DND-41 (cell line): ENCODE measurements at regions not wholly inside any gene's neighbourhood (a gene's known extent, or its start where the extent isn't known, plus 50 kb on each side); places are given as distances from the start of the nearest gene placed in this dataset.
"Not testable (repeated sequence)": the region's sequence is repeated elsewhere in the genome, so short reads cannot be mapped to it uniquely, and the experiment has no call there.

ENCODE experiments used
- ATAC-seq: fragments of 200-7000 bp; cut with Tn5 transposase; 3 replicates; pipeline ENCODE4 v1.9.1; 2021; ENCODE audit warnings: low read depth; ENCODE audit not compliant: insufficient read depth
- DNase-seq: peaks from one replicate; pipeline ENCODE4 v3.0.0-alpha.2; 2020
- H2AFZ ChIP-seq: 2 replicates; pipeline ENCODE4 v1.6.0; 2012; ENCODE audit warnings: low read depth, low read length
- H3K27ac ChIP-seq: 2 replicates; pipeline ENCODE4 v1.5.1; 2012; ENCODE audit warnings: low read length, inconsistent platforms
- H3K27me3 ChIP-seq: fragments of 200-600 bp; sonication (generic); 2 replicates; pipeline ENCODE4 v1.6.0; 2012; ENCODE audit warnings: low read length, mild to moderate bottlenecking, inconsistent platforms; ENCODE audit not compliant: insufficient read depth, poor library complexity
- H3K36me3 ChIP-seq: 2 replicates; pipeline ENCODE4 v1.5.1; 2012; ENCODE audit warnings: low read length, inconsistent platforms; ENCODE audit not compliant: insufficient read depth
- H3K4me1 ChIP-seq: 2 replicates; pipeline ENCODE4 v1.5.1; 2012; ENCODE audit warnings: mild to moderate bottlenecking, low read length; ENCODE audit not compliant: insufficient read depth
- H3K4me2 ChIP-seq: 2 replicates; pipeline ENCODE4 v1.6.0; 2012; ENCODE audit warnings: mild to moderate bottlenecking, moderate library complexity, low read length, inconsistent platforms; ENCODE audit not compliant: insufficient read depth
- H3K4me3 ChIP-seq, 2 experiments: fragments of 200-600 bp in 1 of 2; shearing (Covaris generic) in 1 of 2; 2 replicates each; pipeline ENCODE4 v1.5.1; 2012 to 2016; ENCODE audit warnings: inconsistent platforms in 2 of 2, low read length in 2 of 2, mild to moderate bottlenecking in 2 of 2, low read depth in 1 of 2, moderate library complexity in 1 of 2
- H3K79me2 ChIP-seq: 2 replicates; pipeline ENCODE4 v1.6.0; 2012; ENCODE audit warnings: low read length, inconsistent platforms; ENCODE audit not compliant: insufficient read depth
- H3K9ac ChIP-seq: 2 replicates; pipeline ENCODE4 v1.6.0; 2012; ENCODE audit warnings: low read depth, mild to moderate bottlenecking, inconsistent platforms, low read length, moderate library complexity
- H3K9me3 ChIP-seq: 2 replicates; pipeline ENCODE4 v1.5.1; 2012; ENCODE audit warnings: low read length, moderate library complexity, mild to moderate bottlenecking, inconsistent platforms; ENCODE audit not compliant: insufficient read depth, severe bottlenecking
- H4K20me1 ChIP-seq: 2 replicates; pipeline ENCODE4 v1.6.0; 2012; ENCODE audit warnings: low read length; ENCODE audit not compliant: insufficient read depth
- EZH2 ChIP-seq: IDR thresholded peaks from 3 replicates; pipeline ENCODE4 v1.6.1; 2012; ENCODE audit warnings: borderline replicate concordance, low read depth, mild to moderate bottlenecking, moderate library complexity, low read length, inconsistent platforms; ENCODE audit not compliant: severe bottlenecking
- TF ChIP-seq, protein P1 (sequence below): IDR thresholded peaks from 2 replicates; pipeline ENCODE4 v1.5.1; 2012; ENCODE audit warnings: borderline replicate concordance, low read length, moderate library complexity, mild to moderate bottlenecking; ENCODE audit not compliant: poor library complexity, severe bottlenecking; ENCODE audit errors: extremely low read depth

- Histone ChIP-seq H4K20me1 (no peaks in the 10 kb centered on the region), H3K9me3 (peaks cover 4% of the 10 kb centered on the region), H3K4me3 (no peak overlapping the region), H3K9ac (no peak overlapping the region), H3K27ac (no peak overlapping the region), H3K36me3 (no peaks in the 10 kb centered on the region), H3K4me2 (no peak overlapping the region), H2AFZ (no peak overlapping the region), H3K79me2 (no peaks in the 10 kb centered on the region), H3K4me1 (no peaks in the 10 kb centered on the region), H3K27me3 (no peaks in the 10 kb centered on the region)
- no peak for DNase-seq
- TF ChIP-seq, protein P1, sequence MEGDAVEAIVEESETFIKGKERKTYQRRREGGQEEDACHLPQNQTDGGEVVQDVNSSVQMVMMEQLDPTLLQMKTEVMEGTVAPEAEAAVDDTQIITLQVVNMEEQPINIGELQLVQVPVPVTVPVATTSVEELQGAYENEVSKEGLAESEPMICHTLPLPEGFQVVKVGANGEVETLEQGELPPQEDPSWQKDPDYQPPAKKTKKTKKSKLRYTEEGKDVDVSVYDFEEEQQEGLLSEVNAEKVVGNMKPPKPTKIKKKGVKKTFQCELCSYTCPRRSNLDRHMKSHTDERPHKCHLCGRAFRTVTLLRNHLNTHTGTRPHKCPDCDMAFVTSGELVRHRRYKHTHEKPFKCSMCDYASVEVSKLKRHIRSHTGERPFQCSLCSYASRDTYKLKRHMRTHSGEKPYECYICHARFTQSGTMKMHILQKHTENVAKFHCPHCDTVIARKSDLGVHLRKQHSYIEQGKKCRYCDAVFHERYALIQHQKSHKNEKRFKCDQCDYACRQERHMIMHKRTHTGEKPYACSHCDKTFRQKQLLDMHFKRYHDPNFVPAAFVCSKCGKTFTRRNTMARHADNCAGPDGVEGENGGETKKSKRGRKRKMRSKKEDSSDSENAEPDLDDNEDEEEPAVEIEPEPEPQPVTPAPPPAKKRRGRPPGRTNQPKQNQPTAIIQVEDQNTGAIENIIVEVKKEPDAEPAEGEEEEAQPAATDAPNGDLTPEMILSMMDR, result no peak
- no peak for TF ChIP-seq EZH2
- no peak for ATAC-seq
Observed at GRCh38 chr1:184818646-184819045, 64.0 kb upstream of the EDEM3 start.

- not testable (repeated sequence) for H3K4me1 ChIP-seq, H3K4me2 ChIP-seq, DNase-seq, H3K27me3 ChIP-seq, H3K79me2 ChIP-seq, H3K27ac ChIP-seq, ATAC-seq, H2AFZ ChIP-seq, H3K9ac ChIP-seq, H3K9me3 ChIP-seq, H4K20me1 ChIP-seq, H3K36me3 ChIP-seq, H3K4me3 ChIP-seq
Observed at GRCh38 chr1:184817003-184817402, 62.3 kb upstream of the EDEM3 start.

DNA sequence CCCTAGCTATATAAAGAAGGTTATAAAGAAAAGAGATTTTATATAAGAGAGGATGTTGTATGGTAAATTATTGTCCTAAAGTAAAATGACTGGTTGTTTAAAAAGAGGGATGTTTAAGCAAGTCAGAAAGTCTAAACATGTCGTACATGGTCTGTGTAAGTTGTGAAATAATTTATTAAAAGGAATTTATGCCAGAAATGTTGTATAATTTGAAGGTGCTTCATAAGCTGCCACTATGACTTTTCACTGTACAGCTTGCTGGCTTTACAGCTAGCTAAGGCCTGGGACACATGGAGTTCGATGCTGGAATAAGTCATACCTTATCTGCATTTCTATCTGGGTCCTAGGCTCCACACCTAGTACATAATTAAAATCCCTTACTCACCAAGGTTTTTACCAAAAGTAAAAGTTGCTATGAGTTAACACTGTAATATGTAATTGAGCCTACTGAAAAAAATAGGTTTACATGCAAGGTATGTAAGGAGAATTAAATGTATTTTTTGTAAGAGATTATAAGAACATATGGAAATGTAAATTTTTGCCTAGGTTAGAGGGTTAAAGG is 59.0 kb upstream of the EDEM3 start:
- no peak overlapping the region for H3K27ac ChIP-seq
- no peak overlapping the region for H2AFZ ChIP-seq
- H3K79me2 ChIP-seq, result no peaks in the 10 kb centered on the region
- no peak overlapping the region for H3K4me2 ChIP-seq
- no peaks in the 10 kb centered on the region for H4K20me1 ChIP-seq
- peaks cover 9% of the 10 kb centered on the region for H3K9me3 ChIP-seq
- no peaks in the 10 kb centered on the region for H3K4me1 ChIP-seq
- DNase-seq, result no peak
- ATAC-seq, result no peak
- H3K4me3 ChIP-seq, result no peak overlapping the region
- no peaks in the 10 kb centered on the region for H3K27me3 ChIP-seq
- no peaks in the 10 kb centered on the region for H3K36me3 ChIP-seq
- no peak overlapping the region for H3K9ac ChIP-seq
- TF ChIP-seq, protein P1, result no peak
- no peak for TF ChIP-seq EZH2

DNA sequence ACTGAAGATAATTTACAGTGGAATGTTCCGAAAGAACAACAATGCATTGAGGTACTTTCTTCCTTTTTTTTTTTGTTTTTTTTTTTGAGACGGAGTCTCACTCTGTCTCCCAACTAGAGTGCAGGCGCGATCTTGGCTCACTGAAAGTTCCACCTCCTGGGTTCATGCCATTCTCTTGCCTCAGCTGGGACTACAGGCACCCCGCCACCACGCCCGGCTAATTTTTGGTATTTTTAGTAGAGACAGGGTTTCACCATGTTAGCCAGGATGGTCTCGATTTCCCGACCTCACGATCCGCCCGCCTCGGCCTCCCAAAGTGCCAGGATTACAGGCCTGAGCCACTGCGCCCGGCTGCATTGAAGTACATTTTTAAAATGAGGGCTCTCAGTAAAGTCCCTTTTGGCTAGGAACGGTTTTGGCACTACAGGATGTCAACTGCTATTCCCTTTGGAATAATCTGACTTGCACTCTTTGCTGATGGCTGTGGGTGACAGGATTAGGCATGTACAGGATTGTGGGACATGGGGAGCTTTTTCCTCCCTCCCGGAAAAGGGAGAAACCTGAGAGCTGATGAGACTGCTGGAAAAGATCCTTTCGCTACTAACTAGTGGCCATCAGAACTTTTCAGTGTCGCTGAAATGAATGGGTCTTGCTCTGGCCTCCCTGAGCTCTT is 56.9 kb upstream of the EDEM3 start:
- Histone ChIP-seq H3K4me3 (no peak overlapping the region), H3K79me2 (no peaks in the 10 kb centered on the region), H4K20me1 (no peaks in the 10 kb centered on the region), H3K36me3 (no peaks in the 10 kb centered on the region), H3K27ac (no peak overlapping the region), H3K9ac (no peak overlapping the region), H3K4me1 (no peaks in the 10 kb centered on the region), H3K9me3 (peaks cover 9% of the 10 kb centered on the region), H2AFZ (no peak overlapping the region), H3K4me2 (no peak overlapping the region), H3K27me3 (no peaks in the 10 kb centered on the region)
- no peak for DNase-seq
- no peak for TF ChIP-seq EZH2
- TF ChIP-seq, protein P1, result no peak
- no peak for ATAC-seq
